C1 segment of cervical spinal cord (tissue), 14 donors: ENCODE measurements at regions not wholly inside any gene's neighbourhood (a gene's known extent, or its start where the extent isn't known, plus 50 kb on each side); places are given as distances from the start of the nearest gene placed in this dataset.
A peak's percentile ranks its signal among the peaks of the same experiment; 100 is the strongest.
"Not testable (repeated sequence)": the region's sequence is repeated elsewhere in the genome, so short reads cannot be mapped to it uniquely, and the experiment has no call there.

Source experiments
- DNase-seq, 14 donors: peaks; one replicate each; lab custom pipeline; 2025; lab: John Stamatoyannopoulos, UW

- no peak for DNase-seq
Measured at GRCh38 chrX:39777623-39778025, 320.1 kb downstream of the BCOR start.

GRCh38 chrX:39779952-39780783, 317.6 kb downstream of the BCOR start:
- DNase-seq: no peak

- DNase-seq: no peak
Measured at GRCh38 chrX:39782276-39782675, 315.5 kb downstream of the BCOR start.

GRCh38 chrX:39787999-39788398, 309.8 kb downstream of the BCOR start:
- DNase-seq: no peak

GRCh38 chrX:39788521-39788920, 309.2 kb downstream of the BCOR start:
- no peak for DNase-seq

GRCh38 chrX:39791691-39792090, 306.1 kb downstream of the BCOR start:
- DNase-seq: no peak

GRCh38 chrX:39795605-39796004, 302.2 kb downstream of the BCOR start:
- DNase-seq: no peak

- no peak for DNase-seq
Measured at GRCh38 chrX:39796856-39797255, 300.9 kb downstream of the BCOR start.

- DNase-seq: not testable (repeated sequence)
Measured at GRCh38 chrX:39798488-39798887, 299.3 kb downstream of the BCOR start.

- no peak for DNase-seq
Measured at GRCh38 chrX:39802354-39802753, 295.4 kb downstream of the BCOR start.

- no peak for DNase-seq
Measured at GRCh38 chrX:39802908-39803307, 294.9 kb downstream of the BCOR start.

GRCh38 chrX:39805022-39805421, 292.7 kb downstream of the BCOR start:
- DNase-seq: no peak

- no peak for DNase-seq
Measured at GRCh38 chrX:39805825-39806224, 291.9 kb downstream of the BCOR start.

GRCh38 chrX:39808471-39808917, 289.3 kb downstream of the BCOR start:
- DNase-seq: peak in 1 of 14 donors; percentile 12

- DNase-seq: no peak
Measured at GRCh38 chrX:39809331-39809730, 288.4 kb downstream of the BCOR start.

GRCh38 chrX:39810901-39811300, 286.9 kb downstream of the BCOR start:
- DNase-seq: no peak

GRCh38 chrX:39811376-39811775, 286.4 kb downstream of the BCOR start:
- peak in 9 of 14 donors; percentile 4 to 57 (median 12) for DNase-seq

- DNase-seq: peak in 13 of 14 donors; percentile 5 to 89 (median 46)
Measured at GRCh38 chrX:39813631-39814277, 284.0 kb downstream of the BCOR start.

- DNase-seq: no peak
Measured at GRCh38 chrX:39814391-39814790, 283.4 kb downstream of the BCOR start.

- no peak for DNase-seq
Measured at GRCh38 chrX:39815631-39816030, 282.1 kb downstream of the BCOR start.

GRCh38 chrX:39816871-39817731, 280.7 kb downstream of the BCOR start:
- DNase-seq: peak in 1 of 14 donors; percentile 28
